Fibroblast of lung (primary cell): ENCODE measurements at regions not wholly inside any gene's neighbourhood (a gene's known extent, or its start where the extent isn't known, plus 50 kb on each side); places are given as distances from the start of the nearest gene placed in this dataset.

Source experiments
- CTCF ChIP-seq, 2 donors: IDR thresholded peaks in 1 of 2; conservative IDR thresholded peaks in 1 of 2; 1 replicate in 1 of 2; 2 replicates in 1 of 2; pipeline ENCODE4 v1.5.1; 2011 to 2012; ENCODE audit warnings: low read length in 2 of 2, control low read depth in 1 of 2, inconsistent platforms in 1 of 2, low read depth in 1 of 2, mild to moderate bottlenecking in 1 of 2
- EZH2 ChIP-seq: IDR thresholded peaks from 2 replicates; pipeline ENCODE4 v1.5.1; 2012; ENCODE audit warnings: low read length, control low read depth, mild to moderate bottlenecking; ENCODE audit errors: missing control alignments

DNA sequence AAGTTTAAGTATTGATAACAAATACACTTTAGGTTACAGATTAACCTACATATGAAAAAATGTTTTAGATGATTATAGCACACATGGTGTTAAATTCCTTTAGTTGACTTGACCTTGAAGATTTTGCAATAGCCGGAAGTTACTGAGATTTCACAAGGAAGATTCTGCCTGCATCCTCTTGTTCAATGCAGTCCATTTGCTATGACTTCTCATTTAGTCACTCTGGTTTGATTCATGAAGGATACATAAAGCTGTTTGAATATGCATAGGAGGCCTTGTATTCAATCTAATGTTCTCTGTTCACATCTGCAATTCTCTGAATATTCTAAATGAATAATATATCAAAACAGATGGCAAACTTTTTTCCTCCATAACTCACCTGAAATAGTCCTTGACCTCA is 870.2 kb upstream of the GOT2 start:
- no peak for TF ChIP-seq CTCF (conservative IDR thresholded peaks at IDR 0.05 in 1 of 2, IDR thresholded peaks at IDR 0.05 in 1 of 2; ENCODE audit: low read depth in 1 of 2, low read length in 2 of 2)
- no peak for TF ChIP-seq EZH2
